CD14-positive monocyte (primary cell): ENCODE measurements at regions not wholly inside any gene's neighbourhood (a gene's known extent, or its start where the extent isn't known, plus 50 kb on each side); places are given as distances from the start of the nearest gene placed in this dataset.

Experiments
- DNase-seq, 3 donors: peaks; one replicate each; pipeline ENCODE4 v3.0.0-alpha.2; 2011 to 2022
- H2AFZ ChIP-seq: 2 replicates; pipeline ENCODE4 v1.6.0; 2012; ENCODE audit warnings: mild to moderate bottlenecking, low read depth, low read length, inconsistent platforms; ENCODE audit not compliant: insufficient read depth, poor library complexity, severe bottlenecking
- H3K27ac ChIP-seq, 2 donors: 1 replicate in 1 of 2; 2 replicates in 1 of 2; pipeline ENCODE4 v1.5.1; 2012 to 2013; ENCODE audit warnings: low read length in 2 of 2, control low read depth in 1 of 2, inconsistent platforms in 1 of 2, low read depth in 1 of 2, mild to moderate bottlenecking in 1 of 2
- H3K27me3 ChIP-seq, 2 donors: one replicate each; pipeline versions ENCODE4 v1.6.0 to v1.6.1; 2011 to 2013; ENCODE audit warnings: low read length in 2 of 2; ENCODE audit not compliant: control insufficient read depth in 2 of 2, insufficient read depth in 2 of 2
- H3K36me3 ChIP-seq, 2 donors: replicated peaks in 1 of 2; 1 replicate in 1 of 2; 2 replicates in 1 of 2; pipeline versions ENCODE4 v1.5.1 to v1.6.1; 2012 to 2013; ENCODE audit warnings: low read length in 2 of 2, control low read depth in 1 of 2, inconsistent platforms in 1 of 2, mild to moderate bottlenecking in 1 of 2; ENCODE audit not compliant: insufficient read depth in 2 of 2, control insufficient read depth in 1 of 2
- H3K4me1 ChIP-seq, 2 donors: 1 replicate in 1 of 2; 2 replicates in 1 of 2; pipeline versions ENCODE4 v1.5.1 to v1.6.1; 2012 to 2013; ENCODE audit warnings: low read length in 2 of 2, control low read depth in 1 of 2, inconsistent platforms in 1 of 2, mild to moderate bottlenecking in 1 of 2, moderate library complexity in 1 of 2; ENCODE audit not compliant: insufficient read depth in 2 of 2, control insufficient read depth in 1 of 2
- H3K4me2 ChIP-seq: replicated peaks from 2 replicates; pipeline ENCODE3; 2012; ENCODE audit warnings: low read length, moderate library complexity, mild to moderate bottlenecking; ENCODE audit not compliant: poor library complexity, severe bottlenecking; ENCODE audit errors: extremely low read depth
- H3K4me3 ChIP-seq, 3 experiments: fragments of 200-600 bp in 1 of 3; sonication (generic) in 1 of 3; replicated peaks in 1 of 3; 1 replicate in 2 of 3; 2 replicates in 1 of 3; pipeline ENCODE4 v1.5.1; 2011 to 2013; ENCODE audit warnings: low read length in 3 of 3, mild to moderate bottlenecking in 3 of 3, control low read depth in 2 of 3, low read depth in 2 of 3, inconsistent platforms in 1 of 3, moderate library complexity in 1 of 3
- H3K79me2 ChIP-seq: 2 replicates; pipeline ENCODE4 v1.6.0; 2012; ENCODE audit warnings: mild to moderate bottlenecking, control low read depth, inconsistent platforms, low read length, moderate library complexity; ENCODE audit not compliant: insufficient read depth
- H3K9ac ChIP-seq: 2 replicates; pipeline ENCODE4 v1.6.0; 2017; ENCODE audit warnings: low read length, mild to moderate bottlenecking; ENCODE audit not compliant: insufficient read depth, poor library complexity, severe bottlenecking
- H3K9me3 ChIP-seq, 2 donors: replicated peaks in 1 of 2; 1 replicate in 1 of 2; 2 replicates in 1 of 2; pipeline versions ENCODE4 v1.5.1 to v1.6.1; 2012 to 2013; ENCODE audit warnings: low read length in 2 of 2, control low read depth in 1 of 2; ENCODE audit not compliant: control insufficient read depth in 1 of 2, insufficient read depth in 1 of 2
- H4K20me1 ChIP-seq: 2 replicates; pipeline ENCODE4 v1.6.0; 2012; ENCODE audit warnings: mild to moderate bottlenecking, low read length, control low read depth, moderate library complexity; ENCODE audit not compliant: insufficient read depth
- H3K27ac Mint-ChIP-seq, 7 donors: one replicate each; pipeline ENCODE4 v1.8.0; 2020; ENCODE audit warnings: mild to moderate bottlenecking in 7 of 7, mixed read lengths in 7 of 7, moderate library complexity in 6 of 7, inconsistent platforms in 2 of 7
- H3K27me3 Mint-ChIP-seq, 3 donors: one replicate each; pipeline ENCODE4 v1.8.0; 2021 to 2022; ENCODE audit warnings: low read depth in 3 of 3, mild to moderate bottlenecking in 3 of 3, mixed read lengths in 3 of 3, moderate library complexity in 3 of 3, inconsistent platforms in 1 of 3
- H3K36me3 Mint-ChIP-seq, 2 donors: one replicate each; pipeline ENCODE4 v1.8.0; 2020; ENCODE audit warnings: mixed read lengths in 2 of 2, inconsistent platforms in 1 of 2, mild to moderate bottlenecking in 1 of 2
- H3K4me1 Mint-ChIP-seq: one replicate; pipeline ENCODE4 v1.8.0; 2020; ENCODE audit warnings: mild to moderate bottlenecking, mixed read lengths
- H3K4me3 Mint-ChIP-seq, 2 donors: one replicate each; pipeline ENCODE4 v1.8.0; 2020; ENCODE audit warnings: mild to moderate bottlenecking in 2 of 2, mixed read lengths in 2 of 2, moderate library complexity in 1 of 2
- H3K9me3 Mint-ChIP-seq, 7 donors: one replicate each; pipeline ENCODE4 v1.8.0; 2020 to 2022; ENCODE audit warnings: mixed read lengths in 7 of 7, mild to moderate bottlenecking in 6 of 7, moderate library complexity in 6 of 7, inconsistent platforms in 2 of 7
- CTCF ChIP-seq: fragments of 200-600 bp; IDR thresholded peaks from one replicate; pipeline ENCODE4 v1.8.0; 2022; ENCODE audit warnings: antibody characterized with exemption, mild to moderate bottlenecking
- WGBS: methylation state at CpG from one replicate; pipeline ENCODE4 v1.1.5; 2013; ENCODE audit warnings: missing lambda C conversion rate; ENCODE audit not compliant: insufficient coverage; 5-methylcytosine and 5-hydroxymethylcytosine counted together
- intact Hi-C, 2 donors: fragments of 100-400 bp; cut with micrococcal nuclease; formaldehyde crosslinking; loops; one replicate each; pipeline versions ENCODE4 v1.15.0 to v1.15.1; 2023

DNA sequence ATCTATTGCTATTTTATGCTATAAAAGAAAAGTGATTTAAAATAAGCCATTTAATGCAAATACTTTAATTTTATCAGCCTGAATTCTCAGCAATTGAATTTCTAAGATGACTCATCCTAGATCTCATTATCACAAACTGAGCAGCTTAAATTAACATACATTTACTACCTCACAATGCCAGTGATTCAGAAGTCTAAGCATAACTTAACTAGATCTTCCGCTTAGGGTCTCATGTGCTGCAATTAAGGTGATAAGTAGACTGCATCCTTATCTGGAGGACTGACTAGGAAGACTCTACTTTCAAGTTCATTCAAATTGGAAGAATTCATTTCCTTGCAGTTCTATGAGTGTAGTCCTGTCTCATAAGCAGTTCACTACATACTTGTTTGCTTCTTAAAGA is 286.6 kb downstream of the COL11A1 start:
- Histone ChIP-seq H3K4me3 (no peak overlapping the region), H3K36me3 (no peaks in the 10 kb centered on the region), H4K20me1 (no peaks in the 10 kb centered on the region), H2AFZ (no peak overlapping the region), H3K27me3 (no peaks in the 10 kb centered on the region), H3K4me2 (no peak overlapping the region), H3K27ac (no peak overlapping the region), H3K9ac (no peak overlapping the region), H3K79me2 (no peaks in the 10 kb centered on the region), H3K4me1 (no peaks in the 10 kb centered on the region), H3K9me3 (peaks cover 8 to 11% of the 10 kb centered on the region in 2 donors)
- Mint-ChIP-seq H3K4me3 (no peak overlapping the region), H3K36me3 (no peaks in the 10 kb centered on the region), H3K27ac (no peak overlapping the region), H3K4me1 (no peaks in the 10 kb centered on the region), H3K9me3 (peaks cover 3 to 13% (median 8%) of the 10 kb centered on the region in 7 donors), H3K27me3 (no peaks in the 10 kb centered on the region)
- intact Hi-C loops, result no loop called here
- DNase-seq, result no peak
- no peak for TF ChIP-seq CTCF
- no CpG with 5 or more reads among the region's 1 CpG for WGBS

DNA sequence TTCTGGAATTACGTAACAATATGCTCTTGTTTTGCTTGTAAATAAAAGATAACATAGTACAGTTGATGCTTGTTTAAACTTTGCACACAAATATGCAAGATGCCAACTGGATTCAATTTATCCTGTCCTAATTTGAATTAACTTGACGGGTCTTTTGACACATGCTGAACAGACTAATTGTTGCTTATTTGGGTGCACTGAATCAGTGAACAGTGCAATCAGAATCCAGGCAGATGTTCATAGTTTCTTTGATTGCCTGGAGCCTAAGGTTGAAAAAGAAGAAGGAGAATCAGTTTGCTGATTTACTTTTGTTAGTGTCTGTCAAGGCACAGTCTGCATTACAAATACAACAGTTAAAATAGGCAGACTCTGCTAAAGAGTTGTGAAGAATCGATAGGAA is 307.9 kb downstream of the COL11A1 start:
- TF ChIP-seq CTCF, result no peak
- Histone ChIP-seq H3K36me3 (no peaks in the 10 kb centered on the region), H3K4me2 (no peak overlapping the region), H3K27me3 (no peaks in the 10 kb centered on the region), H3K27ac (no peak overlapping the region), H3K9me3 (no peaks in the 10 kb centered on the region), H3K4me3 (no peak overlapping the region), H4K20me1 (no peaks in the 10 kb centered on the region), H3K79me2 (no peaks in the 10 kb centered on the region), H2AFZ (no peak overlapping the region), H3K4me1 (no peaks in the 10 kb centered on the region), H3K9ac (no peak overlapping the region)
- H3K27me3 Mint-ChIP-seq, result no peaks in the 10 kb centered on the region
- no peak for DNase-seq
- no peak overlapping the region for H3K27ac Mint-ChIP-seq
- 100% methylated on average over 1 of the region's 3 CpGs for WGBS
- H3K9me3 Mint-ChIP-seq, result peaks cover 0 to 7% (median 0%) of the 10 kb centered on the region in 7 donors
- no peak overlapping the region for H3K4me3 Mint-ChIP-seq
- intact Hi-C loops, result no loop called here
- H3K36me3 Mint-ChIP-seq, result no peaks in the 10 kb centered on the region
- H3K4me1 Mint-ChIP-seq, result no peaks in the 10 kb centered on the region
